Suprapubic skin (tissue), 4 donors: ENCODE measurements at regions not wholly inside any gene's neighbourhood (a gene's known extent, or its start where the extent isn't known, plus 50 kb on each side); places are given as distances from the start of the nearest gene placed in this dataset.

Experiments used
- DNase-seq, 2 donors: peaks; one replicate each; pipeline ENCODE4 v3.0.0-alpha.2; 2019; ENCODE audit warnings: low spot score in 2 of 2
- H3K27ac ChIP-seq: fragments of 200-600 bp; sonication (generic); one replicate; pipeline ENCODE4 v1.5.1; 2019
- H3K27me3 ChIP-seq: fragments of 200-600 bp; sonication (generic); one replicate; pipeline ENCODE4 v1.5.1; 2019
- H3K36me3 ChIP-seq: fragments of 200-600 bp; sonication (generic); one replicate; pipeline ENCODE4 v1.5.1; 2019
- H3K4me1 ChIP-seq: fragments of 200-600 bp; sonication (generic); one replicate; pipeline ENCODE4 v1.5.1; 2019
- H3K4me3 ChIP-seq: fragments of 200-600 bp; sonication (generic); one replicate; pipeline ENCODE4 v1.5.1; 2019; ENCODE audit warnings: mild to moderate bottlenecking
- H3K9me3 ChIP-seq: fragments of 200-600 bp; sonication (generic); one replicate; pipeline ENCODE4 v1.5.1; 2019
- EP300 ChIP-seq: sonication (generic); formaldehyde crosslinking; IDR thresholded peaks from one replicate; pipeline ENCODE4 v1.6.1; 2017; ENCODE audit warnings: antibody characterized with exemption
- POLR2A ChIP-seq, 2 donors: fragments of 450-650 bp; IDR thresholded peaks; one replicate each; pipeline ENCODE4 v1.6.1; 2017; ENCODE audit warnings: antibody characterized with exemption in 2 of 2, mild to moderate bottlenecking in 2 of 2, moderate library complexity in 2 of 2
- POLR2AphosphoS5 ChIP-seq, 3 donors: sonication (generic); formaldehyde crosslinking; IDR thresholded peaks; one replicate each; pipeline ENCODE4 v1.6.1; 2017; ENCODE audit warnings: antibody characterized with exemption in 3 of 3
- WGBS: methylation state at CpG from one replicate; pipeline ENCODE4 v1.1.5; 2018; 5-methylcytosine and 5-hydroxymethylcytosine counted together
- TF ChIP-seq, protein P1 (sequence below), 2 donors: fragments of 200-600 bp in 1 of 2; fragments of 450-650 bp in 1 of 2; sonication (generic) in 1 of 2; IDR thresholded peaks; one replicate each; pipeline ENCODE4 v1.5.1; 2016 to 2019; ENCODE audit warnings: antibody characterized with exemption in 2 of 2, mild to moderate bottlenecking in 1 of 2, moderate library complexity in 1 of 2

- no peaks in the 10 kb centered on the region for H3K9me3 ChIP-seq
- 88% methylated on average over 3 of the region's 3 CpGs for WGBS
Measured at GRCh38 chr2:34005901-34006300, 406.8 kb upstream of the FAM98A start.

DNA sequence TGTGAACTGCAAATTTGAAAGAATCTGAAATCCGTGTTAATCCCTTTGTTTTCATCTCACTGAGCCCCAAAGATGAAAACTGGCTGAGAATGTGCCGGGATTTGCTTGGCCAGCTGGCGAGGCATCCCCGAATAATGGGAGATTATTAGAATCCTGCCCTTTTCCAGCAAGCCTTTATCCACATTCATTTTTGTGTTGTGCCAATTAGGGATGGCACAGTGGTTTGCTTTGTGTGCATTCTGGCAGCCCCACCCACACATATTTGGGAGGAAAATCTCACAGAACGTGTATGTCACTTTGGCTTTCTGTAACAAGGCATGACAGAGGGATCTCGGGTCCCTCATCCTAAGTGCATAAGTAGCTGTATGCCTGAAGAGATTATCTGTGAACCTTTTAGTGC lies 405.8 kb upstream of the FAM98A start:
- no peak overlapping the region for H3K27ac ChIP-seq
- H3K4me3 ChIP-seq, result no peak overlapping the region
- no peaks in the 10 kb centered on the region for H3K9me3 ChIP-seq
- H3K36me3 ChIP-seq, result no peaks in the 10 kb centered on the region
- TF ChIP-seq POLR2A (IDR thresholded peaks at IDR 0.05), result no peak
- no peak for TF ChIP-seq POLR2AphosphoS5 (IDR thresholded peaks at IDR 0.05)
- no peak for TF ChIP-seq EP300
- TF ChIP-seq, protein P1, sequence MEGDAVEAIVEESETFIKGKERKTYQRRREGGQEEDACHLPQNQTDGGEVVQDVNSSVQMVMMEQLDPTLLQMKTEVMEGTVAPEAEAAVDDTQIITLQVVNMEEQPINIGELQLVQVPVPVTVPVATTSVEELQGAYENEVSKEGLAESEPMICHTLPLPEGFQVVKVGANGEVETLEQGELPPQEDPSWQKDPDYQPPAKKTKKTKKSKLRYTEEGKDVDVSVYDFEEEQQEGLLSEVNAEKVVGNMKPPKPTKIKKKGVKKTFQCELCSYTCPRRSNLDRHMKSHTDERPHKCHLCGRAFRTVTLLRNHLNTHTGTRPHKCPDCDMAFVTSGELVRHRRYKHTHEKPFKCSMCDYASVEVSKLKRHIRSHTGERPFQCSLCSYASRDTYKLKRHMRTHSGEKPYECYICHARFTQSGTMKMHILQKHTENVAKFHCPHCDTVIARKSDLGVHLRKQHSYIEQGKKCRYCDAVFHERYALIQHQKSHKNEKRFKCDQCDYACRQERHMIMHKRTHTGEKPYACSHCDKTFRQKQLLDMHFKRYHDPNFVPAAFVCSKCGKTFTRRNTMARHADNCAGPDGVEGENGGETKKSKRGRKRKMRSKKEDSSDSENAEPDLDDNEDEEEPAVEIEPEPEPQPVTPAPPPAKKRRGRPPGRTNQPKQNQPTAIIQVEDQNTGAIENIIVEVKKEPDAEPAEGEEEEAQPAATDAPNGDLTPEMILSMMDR (IDR thresholded peaks at IDR 0.05), result no peak
- no peak for DNase-seq
- no peaks in the 10 kb centered on the region for H3K27me3 ChIP-seq
- 64% methylated on average over 6 of the region's 6 CpGs for WGBS
- no peaks in the 10 kb centered on the region for H3K4me1 ChIP-seq

More at GRCh38 chr2:34005901-34006300, 406.8 kb upstream of the FAM98A start:
- no peak for DNase-seq
- TF ChIP-seq POLR2AphosphoS5 (IDR thresholded peaks at IDR 0.05), result no peak
- no peak for TF ChIP-seq POLR2A (IDR thresholded peaks at IDR 0.05)
- Histone ChIP-seq H3K27ac (no peak overlapping the region), H3K36me3 (no peaks in the 10 kb centered on the region), H3K4me3 (no peak overlapping the region), H3K27me3 (no peaks in the 10 kb centered on the region), H3K4me1 (no peaks in the 10 kb centered on the region)

- Histone ChIP-seq H3K4me1 (no peaks in the 10 kb centered on the region), H3K4me3 (no peak overlapping the region), H3K27me3 (no peaks in the 10 kb centered on the region), H3K9me3 (no peaks in the 10 kb centered on the region), H3K36me3 (no peaks in the 10 kb centered on the region), H3K27ac (no peak overlapping the region)
- no peak for TF ChIP-seq POLR2A (IDR thresholded peaks at IDR 0.05)
- no peak for TF ChIP-seq POLR2AphosphoS5 (IDR thresholded peaks at IDR 0.05)
- TF ChIP-seq, protein P1 (IDR thresholded peaks at IDR 0.05), result no peak
- TF ChIP-seq EP300, result no peak
- DNase-seq, result no peak
- 58% methylated on average over 4 of the region's 4 CpGs for WGBS
Measured at GRCh38 chr2:34003795-34004194, 404.7 kb upstream of the FAM98A start.

- Histone ChIP-seq H3K36me3 (no peaks in the 10 kb centered on the region), H3K27me3 (no peaks in the 10 kb centered on the region), H3K27ac (no peak overlapping the region), H3K4me1 (no peaks in the 10 kb centered on the region), H3K9me3 (peaks cover 9% of the 10 kb centered on the region), H3K4me3 (no peak overlapping the region)
- TF ChIP-seq EP300, result no peak
- TF ChIP-seq POLR2AphosphoS5 (IDR thresholded peaks at IDR 0.05), result no peak
- TF ChIP-seq POLR2A (IDR thresholded peaks at IDR 0.05), result no peak
- TF ChIP-seq, protein P1 (IDR thresholded peaks at IDR 0.05), result no peak
- no peak for DNase-seq
- WGBS, result 90% methylated on average over 2 of the region's 2 CpGs
Measured at GRCh38 chr2:34001557-34001956, 402.5 kb upstream of the FAM98A start.

DNA sequence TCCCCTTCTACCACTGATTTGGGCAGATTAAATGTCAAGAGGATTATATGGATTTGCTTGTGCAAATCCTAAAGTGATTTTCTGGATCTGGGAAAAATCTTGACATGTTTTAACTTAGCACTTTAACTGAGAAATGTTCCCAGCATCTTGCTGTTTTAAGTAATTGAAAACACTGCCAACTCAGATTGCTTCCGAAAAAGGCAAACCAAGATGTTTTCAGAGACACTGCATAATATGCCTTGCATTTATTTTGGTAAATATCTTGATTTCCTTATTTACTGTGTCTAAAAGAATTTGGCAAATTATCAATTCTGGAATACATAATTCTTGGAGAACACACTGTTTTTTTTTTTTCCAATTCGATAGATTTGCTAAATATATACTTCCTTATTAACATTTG lies 385.0 kb upstream of the FAM98A start:
- Histone ChIP-seq H3K27me3 (no peaks in the 10 kb centered on the region), H3K36me3 (no peaks in the 10 kb centered on the region), H3K4me3 (no peak overlapping the region), H3K27ac (no peak overlapping the region), H3K4me1 (no peaks in the 10 kb centered on the region), H3K9me3 (peaks cover 9% of the 10 kb centered on the region)
- no peak for DNase-seq
- TF ChIP-seq POLR2A (IDR thresholded peaks at IDR 0.05), result no peak
- TF ChIP-seq, protein P1 (IDR thresholded peaks at IDR 0.05), result no peak
- WGBS, result 36% methylated on average over 2 of the region's 2 CpGs

GRCh38 chr2:33978471-33978870 lies 379.4 kb upstream of the FAM98A start:
- no peak overlapping the region for H3K4me3 ChIP-seq
- no peak overlapping the region for H3K27ac ChIP-seq
- H3K4me1 ChIP-seq, result no peaks in the 10 kb centered on the region
- peaks cover 5% of the 10 kb centered on the region for H3K9me3 ChIP-seq
- no peak for TF ChIP-seq POLR2A (IDR thresholded peaks at IDR 0.05)
- TF ChIP-seq, protein P1 (IDR thresholded peaks at IDR 0.05), result no peak
- TF ChIP-seq POLR2AphosphoS5 (IDR thresholded peaks at IDR 0.05), result no peak
- no peak for TF ChIP-seq EP300
- no peaks in the 10 kb centered on the region for H3K36me3 ChIP-seq
- DNase-seq, result no peak
- H3K27me3 ChIP-seq, result no peaks in the 10 kb centered on the region
- WGBS, result 59% methylated on average over 3 of the region's 3 CpGs
